ENCODE measurements at regions not wholly inside any gene's neighbourhood (a gene's known extent, or its start where the extent isn't known, plus 50 kb on each side); places are given as distances from the start of the nearest gene placed in this dataset.

DNA sequence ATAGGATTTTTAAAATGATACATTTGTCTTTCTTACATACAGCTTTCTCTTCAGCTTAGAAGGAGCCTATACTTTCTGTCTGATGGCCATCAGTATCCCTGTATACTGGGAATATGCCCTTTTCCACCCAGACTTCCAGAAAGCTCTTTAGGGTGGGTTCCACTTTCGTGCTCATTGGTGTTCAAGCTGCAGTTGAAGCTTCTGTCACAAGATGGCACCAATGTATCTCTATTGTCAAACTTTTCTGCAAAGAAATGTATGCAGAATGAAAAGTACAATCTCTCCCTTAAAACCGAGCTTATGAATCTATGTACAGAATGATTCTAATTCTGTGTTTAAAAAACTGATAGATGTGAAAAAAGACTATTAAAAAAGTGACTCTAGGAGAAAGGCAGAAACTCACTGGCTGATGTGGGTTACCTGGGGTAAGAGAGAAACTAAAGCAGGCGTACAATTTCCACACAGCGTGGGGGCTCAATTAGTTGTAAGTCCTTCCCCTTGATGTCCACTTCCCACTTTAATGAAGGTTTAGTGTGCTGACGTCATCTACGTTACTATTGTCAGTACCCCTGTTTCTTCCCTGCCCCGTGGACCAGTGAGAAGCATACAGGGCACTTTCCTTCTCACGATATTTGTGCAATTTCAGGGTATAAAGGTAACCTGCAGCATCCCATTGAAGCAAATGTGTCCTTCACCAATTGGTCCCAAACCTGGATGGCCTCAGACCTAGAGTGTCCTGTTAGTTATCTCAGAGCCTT is 57.3 kb upstream of the TCEAL2 start:
- peak in 2 of 14 donors; percentile 0 for DNase-seq

- no peak for DNase-seq
Measured at GRCh38 chrX:102063445-102064074, 61.9 kb upstream of the TCEAL2 start.

GRCh38 chrX:102044496-102044895 is 81.0 kb upstream of the TCEAL2 start:
- DNase-seq: no peak

DNA sequence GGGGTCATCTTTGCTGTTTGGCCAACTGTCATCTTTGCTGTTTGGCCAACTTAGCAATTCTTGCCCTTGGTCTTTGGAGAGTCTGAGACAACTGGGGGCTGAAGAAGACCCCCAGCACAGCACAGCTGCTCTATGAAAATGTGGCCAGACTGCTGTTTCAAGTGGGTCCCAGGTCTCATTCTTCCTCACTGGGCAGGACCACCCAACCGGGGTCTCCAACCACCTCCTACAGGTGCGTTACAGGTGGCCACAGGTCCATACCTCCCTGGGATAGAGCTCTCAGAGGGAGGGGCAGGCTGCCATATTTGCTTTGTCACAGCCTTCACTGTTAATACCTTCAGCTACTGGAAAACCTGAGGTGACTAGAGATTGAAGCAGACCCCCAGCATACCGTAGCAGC is 82.1 kb upstream of the TCEAL2 start:
- DNase-seq: no peak

DNA sequence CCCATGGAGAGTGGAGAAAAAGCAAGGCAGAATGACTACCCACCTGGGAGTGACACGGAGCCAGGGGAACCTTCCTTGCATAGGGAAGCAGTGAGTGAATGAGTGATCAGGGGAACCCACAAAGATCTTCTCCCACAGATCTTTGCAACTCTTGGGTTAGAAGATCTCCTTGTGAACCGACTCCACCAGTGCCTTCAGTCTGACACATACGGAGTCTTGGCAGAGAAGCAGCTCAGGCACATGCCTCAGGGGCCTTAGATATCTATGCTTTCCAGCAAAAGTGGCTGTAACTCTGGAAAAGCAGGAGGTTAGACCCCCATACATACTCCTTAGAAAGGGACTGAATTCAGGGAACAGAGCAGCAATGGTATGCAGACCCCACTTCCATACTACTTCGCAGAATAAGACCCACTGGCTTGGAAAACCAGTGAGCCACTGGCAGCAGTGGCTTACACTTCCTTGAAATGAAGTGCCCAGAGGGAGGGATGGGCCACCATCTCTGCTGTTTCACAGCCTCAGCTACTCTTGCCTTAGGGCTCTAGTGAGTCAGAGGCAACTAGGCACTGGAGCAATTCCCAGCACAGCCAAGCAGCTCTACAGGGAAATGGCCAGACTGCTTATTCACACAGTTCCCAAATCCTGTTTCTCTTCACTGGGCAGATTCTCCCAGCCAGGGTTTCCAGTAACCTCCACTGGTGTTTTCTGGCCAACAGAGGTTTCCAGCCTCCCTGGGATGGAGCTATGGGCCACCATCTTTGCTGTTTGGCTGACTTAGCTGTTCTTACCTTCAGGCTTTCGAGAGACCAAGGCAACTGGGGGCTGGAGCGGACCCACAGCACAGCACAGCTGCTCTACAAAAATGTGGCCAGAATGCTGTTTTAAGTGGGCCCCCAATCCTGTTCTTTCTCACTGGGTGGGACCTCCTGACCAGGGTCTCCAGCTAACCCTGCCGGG is 82.8 kb upstream of the TCEAL2 start:
- DNase-seq: no peak

DNA sequence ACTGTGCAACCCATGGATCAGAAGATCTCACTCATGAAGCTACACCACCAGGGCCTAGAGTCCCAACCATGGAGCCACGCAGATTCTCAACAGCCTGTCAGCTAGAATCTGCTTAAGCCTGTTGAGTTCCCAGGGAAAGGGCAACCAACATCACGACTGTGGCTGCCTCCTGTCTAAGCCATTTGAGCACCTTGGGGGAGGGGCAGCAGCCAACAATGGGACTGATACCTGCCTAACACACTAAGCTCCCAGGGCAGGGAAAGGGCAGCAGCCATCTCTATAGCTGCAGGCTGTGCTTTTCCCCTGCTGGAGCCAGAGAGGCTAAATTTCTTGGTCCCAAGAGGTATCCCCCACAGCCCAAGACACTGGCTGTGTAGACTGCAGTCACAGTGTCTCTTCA is 96.5 kb upstream of the TCEAL2 start:
- DNase-seq: no peak

GRCh38 chrX:102018208-102018607 is 86.4 kb upstream of the ZMAT1 start:
- no peak for DNase-seq

GRCh38 chrX:102008901-102009300 is 77.1 kb upstream of the ZMAT1 start:
- DNase-seq: no peak

GRCh38 chrX:101999644-102000539 is 68.1 kb upstream of the ZMAT1 start:
- no peak for DNase-seq

DNA sequence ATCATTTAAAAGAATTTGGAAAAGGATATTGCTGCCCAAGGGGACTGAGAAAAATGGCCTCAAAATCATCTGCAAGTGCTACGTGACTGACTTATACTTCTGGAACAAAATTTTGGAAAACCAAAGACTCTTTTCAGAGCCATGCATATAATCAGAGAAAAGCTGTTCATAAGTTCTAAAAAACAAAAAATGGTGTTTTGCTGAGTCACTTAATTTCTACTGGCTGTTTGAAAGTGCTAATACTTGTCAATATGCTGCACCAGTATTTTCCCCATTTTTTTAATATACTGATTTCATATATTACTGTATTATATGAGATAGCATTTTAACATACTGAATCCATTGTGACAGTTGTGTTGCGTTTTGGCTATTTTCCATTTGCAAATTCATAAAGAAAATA is 61.5 kb upstream of the ZMAT1 start:
- DNase-seq: no peak

DNA sequence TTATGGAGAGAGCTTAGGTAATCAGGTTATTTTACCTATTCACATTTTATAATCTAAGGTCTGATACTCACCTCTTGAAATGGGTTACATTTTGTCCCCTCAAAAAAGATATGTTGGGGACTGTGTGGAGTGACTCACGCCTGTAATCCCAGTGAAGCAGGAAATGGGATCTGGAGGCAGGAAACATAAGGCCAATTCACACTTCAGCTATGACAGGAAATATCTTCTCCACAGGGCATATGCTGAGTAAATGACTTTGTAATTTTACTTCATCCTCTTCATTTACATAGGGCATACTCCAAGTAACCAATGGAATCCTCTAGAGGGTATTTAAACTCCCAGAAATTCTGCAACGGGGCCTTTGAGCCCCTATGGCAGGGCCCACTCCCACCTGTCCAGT is 54.8 kb upstream of the ZMAT1 start:
- DNase-seq: no peak

Data from C1 segment of cervical spinal cord (tissue), 14 donors.